MCF 10A (cell line): ENCODE measurements at regions not wholly inside any gene's neighbourhood (a gene's known extent, or its start where the extent isn't known, plus 50 kb on each side); places are given as distances from the start of the nearest gene placed in this dataset.
"Not testable (repeated sequence)": the region's sequence is repeated elsewhere in the genome, so short reads cannot be mapped to it uniquely, and the experiment has no call there.

ENCODE experiments used
- BruUV-seq: library from RNA; stranded (reverse); fragments of 400-500 nt; replicated peaks from 2 replicates; lab custom pipeline; 2021; lab: Mats Ljungman, UMichigan
- CTCF ChIA-PET: fragments of 300-600 bp; sonication (Branson Sonifier 250); formaldehyde crosslinking; extraction: SDS; loops from one replicate; lab custom pipeline; 2021; ENCODE audit warnings: antibody characterized with exemption, inconsistent platforms; lab: Yijun Ruan, JAX
- POLR2A ChIA-PET: fragments of 300-600, 350-650 bp; sonication (Branson Sonifier 250); formaldehyde crosslinking; extraction: SDS; loops from one replicate; lab custom pipeline; 2020; ENCODE audit warnings: antibody characterized with exemption, inconsistent platforms; lab: Yijun Ruan, JAX
- DNase-seq: peaks from one replicate; pipeline ENCODE4 v3.0.0-alpha.2; 2018; ENCODE audit not compliant: unreplicated experiment
- H3K27ac Mint-ChIP-seq: one replicate; pipeline ENCODE4 v1.8.0; 2022; ENCODE audit warnings: mild to moderate bottlenecking, low read depth, mixed read lengths; ENCODE audit not compliant: unreplicated experiment
- H3K27me3 Mint-ChIP-seq: one replicate; pipeline ENCODE4 v1.8.0; 2022; ENCODE audit warnings: mixed read lengths; ENCODE audit not compliant: insufficient read depth, unreplicated experiment
- H3K36me3 Mint-ChIP-seq: one replicate; pipeline ENCODE4 v1.8.0; 2022; ENCODE audit warnings: mild to moderate bottlenecking, moderate library complexity, mixed read lengths; ENCODE audit not compliant: insufficient read depth, unreplicated experiment
- H3K4me1 Mint-ChIP-seq: one replicate; pipeline ENCODE4 v1.8.0; 2022; ENCODE audit warnings: mixed read lengths; ENCODE audit not compliant: insufficient read depth, unreplicated experiment
- H3K4me3 Mint-ChIP-seq: one replicate; pipeline ENCODE4 v1.8.0; 2022; ENCODE audit warnings: mild to moderate bottlenecking, moderate library complexity, mixed read lengths; ENCODE audit not compliant: unreplicated experiment
- H3K9me3 Mint-ChIP-seq: one replicate; pipeline ENCODE4 v1.8.0; 2022; ENCODE audit warnings: mixed read lengths; ENCODE audit not compliant: unreplicated experiment
- CTCF ChIP-seq: fragments of 200-600 bp; IDR thresholded peaks from one replicate; pipeline ENCODE4 v1.8.0; 2022; ENCODE audit warnings: antibody characterized with exemption, mild to moderate bottlenecking; ENCODE audit not compliant: unreplicated experiment
- intact Hi-C: fragments of 100-400 bp; cut with micrococcal nuclease; formaldehyde crosslinking; loops from 2 replicates; pipeline ENCODE4 v1.14.1; 2022

GRCh38 chrX:27163236-27163635, 299.9 kb downstream of the PPP4R3C start:
- intact Hi-C loops, result no loop called here
- H3K9me3 Mint-ChIP-seq, result peaks cover 7% of the 10 kb centered on the region
- ChIA-PET CTCF (no interaction called here), POLR2A (no interaction called here)
- H3K27ac Mint-ChIP-seq, result no peak overlapping the region
- DNase-seq, result no peak
- H3K27me3 Mint-ChIP-seq, result no peaks in the 10 kb centered on the region
- H3K4me3 Mint-ChIP-seq, result no peak overlapping the region
- H3K36me3 Mint-ChIP-seq, result no peaks in the 10 kb centered on the region
- BruUV-seq, result no TSS peak
- no peaks in the 10 kb centered on the region for H3K4me1 Mint-ChIP-seq
- TF ChIP-seq CTCF, result no peak

GRCh38 chrX:27162496-27162895, 300.6 kb downstream of the PPP4R3C start:
- no peak overlapping the region for H3K27ac Mint-ChIP-seq
- DNase-seq, result no peak
- intact Hi-C loops, result no loop called here
- no peaks in the 10 kb centered on the region for H3K27me3 Mint-ChIP-seq
- H3K4me1 Mint-ChIP-seq, result no peaks in the 10 kb centered on the region
- ChIA-PET CTCF (interaction anchor here (0.9 kb wide), 1 partner anchor 10 kb away, joined by 3 read pairs; no protein-coding TSS in a partner anchor), POLR2A (no interaction called here)
- no peaks in the 10 kb centered on the region for H3K36me3 Mint-ChIP-seq
- BruUV-seq, result no TSS peak
- peaks cover 7% of the 10 kb centered on the region for H3K9me3 Mint-ChIP-seq
- H3K4me3 Mint-ChIP-seq, result no peak overlapping the region
- TF ChIP-seq CTCF, result no peak

GRCh38 chrX:27156921-27157320, 306.2 kb downstream of the PPP4R3C start:
- CTCF ChIA-PET, H3K4me1 Mint-ChIP-seq, H3K36me3 Mint-ChIP-seq, DNase-seq, H3K9me3 Mint-ChIP-seq, POLR2A ChIA-PET, H3K27me3 Mint-ChIP-seq, H3K4me3 Mint-ChIP-seq, H3K27ac Mint-ChIP-seq, intact Hi-C loops, BruUV-seq: not testable (repeated sequence)

- H3K27ac Mint-ChIP-seq, result no peak overlapping the region
- intact Hi-C loops, result no loop called here
- no peak for TF ChIP-seq CTCF
- H3K36me3 Mint-ChIP-seq, result no peaks in the 10 kb centered on the region
- H3K9me3 Mint-ChIP-seq, result peaks cover 3% of the 10 kb centered on the region
- POLR2A ChIA-PET, result no interaction called here
- CTCF ChIA-PET, result no interaction called here
- H3K27me3 Mint-ChIP-seq, result no peaks in the 10 kb centered on the region
- DNase-seq, result no peak
- no peaks in the 10 kb centered on the region for H3K4me1 Mint-ChIP-seq
- no TSS peak for BruUV-seq
- H3K4me3 Mint-ChIP-seq, result no peak overlapping the region
Measured at GRCh38 chrX:27136325-27136724, 326.8 kb downstream of the PPP4R3C start.

GRCh38 chrX:27132862-27133261, 330.3 kb downstream of the PPP4R3C start:
- TF ChIP-seq CTCF, result no peak
- Mint-ChIP-seq H3K4me3 (no peak overlapping the region), H3K4me1 (no peaks in the 10 kb centered on the region), H3K27ac (no peak overlapping the region), H3K36me3 (no peaks in the 10 kb centered on the region), H3K9me3 (peaks cover 22% of the 10 kb centered on the region), H3K27me3 (no peaks in the 10 kb centered on the region)
- POLR2A ChIA-PET, result no interaction called here
- CTCF ChIA-PET, result no interaction called here
- BruUV-seq, result no TSS peak
- intact Hi-C loops, result no loop called here
- DNase-seq, result no peak

- H3K36me3 Mint-ChIP-seq, H3K9me3 Mint-ChIP-seq, CTCF ChIA-PET, DNase-seq, BruUV-seq, H3K4me3 Mint-ChIP-seq, H3K27me3 Mint-ChIP-seq, H3K4me1 Mint-ChIP-seq, POLR2A ChIA-PET, intact Hi-C loops, H3K27ac Mint-ChIP-seq: not testable (repeated sequence)
Measured at GRCh38 chrX:27087176-27087575, 376.0 kb downstream of the PPP4R3C start.
